ENCODE measurements at regions not wholly inside any gene's neighbourhood (a gene's known extent, or its start where the extent isn't known, plus 50 kb on each side); places are given as distances from the start of the nearest gene placed in this dataset.

- no peak for DNase-seq (ENCODE audit: low read depth)
- in situ Hi-C loops (cut with HindIII; ENCODE audit: low sequenced_read_pairs), result no loop called here
- no peak overlapping the region for H3K4me3 ChIP-seq (ENCODE audit: low read depth, low read length)
- TF ChIP-seq CTCF (IDR thresholded peaks at IDR 0.05; ENCODE audit: low read depth, low read length, missing control alignments), result no peak
Observed at GRCh38 chr4:54548098-54548620, 109.6 kb upstream of the KIT start.

- no peak overlapping the region for H3K4me3 ChIP-seq (ENCODE audit: low read depth, low read length)
- no peak for TF ChIP-seq CTCF (IDR thresholded peaks at IDR 0.05; ENCODE audit: low read depth, low read length, missing control alignments)
- DNase-seq (ENCODE audit: low read depth), result no peak
- in situ Hi-C loops (cut with HindIII; ENCODE audit: low sequenced_read_pairs), result no loop called here
Observed at GRCh38 chr4:54548831-54549460, 108.8 kb upstream of the KIT start.

- no peak overlapping the region for H3K4me3 ChIP-seq (ENCODE audit: low read depth, low read length)
- in situ Hi-C loops (cut with HindIII; ENCODE audit: low sequenced_read_pairs), result no loop called here
- TF ChIP-seq CTCF (IDR thresholded peaks at IDR 0.05; ENCODE audit: low read depth, low read length, missing control alignments), result no peak
- no peak for DNase-seq (ENCODE audit: low read depth)
Observed at GRCh38 chr4:54550395-54551171, 107.2 kb upstream of the KIT start.

- in situ Hi-C loops (cut with HindIII; ENCODE audit: low sequenced_read_pairs), result no loop called here
- no peak overlapping the region for H3K4me3 ChIP-seq (ENCODE audit: low read depth, low read length)
- DNase-seq (ENCODE audit: low read depth), result no peak
- TF ChIP-seq CTCF (IDR thresholded peaks at IDR 0.05; ENCODE audit: low read depth, low read length, missing control alignments), result no peak
Observed at GRCh38 chr4:54553001-54553400, 104.8 kb upstream of the KIT start.

GRCh38 chr4:54554339-54554990 lies 103.3 kb upstream of the KIT start:
- no peak for TF ChIP-seq CTCF (IDR thresholded peaks at IDR 0.05; ENCODE audit: low read depth, low read length, missing control alignments)
- H3K4me3 ChIP-seq (ENCODE audit: low read depth, low read length), result no peak overlapping the region
- no peak for DNase-seq (ENCODE audit: low read depth)
- in situ Hi-C loops (cut with HindIII; ENCODE audit: low sequenced_read_pairs), result no loop called here

GRCh38 chr4:54556051-54556450 lies 101.7 kb upstream of the KIT start:
- DNase-seq (ENCODE audit: low read depth), result no peak
- in situ Hi-C loops (cut with HindIII; ENCODE audit: low sequenced_read_pairs), result no loop called here
- TF ChIP-seq CTCF (IDR thresholded peaks at IDR 0.05; ENCODE audit: low read depth, low read length, missing control alignments), result no peak
- no peak overlapping the region for H3K4me3 ChIP-seq (ENCODE audit: low read depth, low read length)
